HG03175 (cell line): ENCODE measurements at regions not wholly inside any gene's neighbourhood (a gene's known extent, or its start where the extent isn't known, plus 50 kb on each side); places are given as distances from the start of the nearest gene placed in this dataset.
A peak's percentile ranks its signal among the peaks of the same experiment; 100 is the strongest.
"Not testable (repeated sequence)": the region's sequence is repeated elsewhere in the genome, so short reads cannot be mapped to it uniquely, and the experiment has no call there.

Source experiments
- ATAC-seq: cut with Tn5 transposase; IDR thresholded peaks from one replicate; pipeline ENCODE4 v1.9.1; 2021; ENCODE audit warnings: mild to moderate bottlenecking, moderate library complexity; ENCODE audit not compliant: unreplicated experiment

DNA sequence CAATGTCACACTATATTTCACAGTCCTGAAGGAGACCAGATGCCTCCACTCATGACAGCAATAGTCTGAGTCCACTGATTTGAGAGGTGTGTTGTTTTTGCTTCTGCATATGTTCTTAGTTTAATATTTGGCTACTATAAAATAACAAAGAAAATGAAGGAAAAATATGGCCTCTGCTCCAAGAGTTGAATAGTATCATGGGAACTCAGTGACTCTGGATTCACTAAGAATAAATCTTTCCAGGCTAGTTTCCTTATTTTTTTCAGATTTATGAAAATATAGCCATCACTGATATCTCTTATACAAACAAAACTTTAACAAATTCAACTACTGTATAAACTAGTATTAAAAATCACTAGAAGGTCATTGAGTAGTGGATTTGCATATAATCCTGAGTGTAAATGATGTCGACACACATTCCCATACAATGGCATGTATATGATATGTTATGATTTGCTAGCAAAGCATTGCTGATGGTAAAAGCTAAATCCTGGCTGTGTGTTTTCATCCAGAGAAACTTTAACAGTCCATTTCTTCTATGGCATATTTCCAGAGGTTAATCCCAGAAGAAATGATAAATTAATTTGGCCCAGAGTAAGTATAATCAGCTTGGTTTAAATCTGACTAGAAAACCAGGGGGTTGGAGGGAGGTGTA lies 66.0 kb upstream of the VIPR2 start:
- no peak for ATAC-seq

DNA sequence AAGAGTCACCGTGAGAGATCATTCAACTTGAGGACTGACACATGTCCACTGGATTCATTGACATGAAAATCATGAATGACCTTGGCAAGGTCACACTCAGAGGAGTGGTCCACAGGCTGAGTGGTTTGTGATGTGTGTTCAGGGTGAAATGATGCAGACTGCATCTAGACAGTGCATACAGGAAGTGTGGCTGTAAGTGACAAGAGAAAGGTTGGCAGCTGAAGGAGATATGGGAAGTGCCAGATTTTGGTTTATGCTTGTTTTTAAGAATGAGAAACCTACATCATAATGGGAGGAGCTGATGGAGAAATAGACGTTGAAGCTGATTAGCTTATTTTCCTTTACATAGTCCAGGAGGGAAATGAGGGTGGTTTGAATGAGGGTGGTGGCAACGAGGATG lies 64.8 kb upstream of the VIPR2 start:
- no peak for ATAC-seq

DNA sequence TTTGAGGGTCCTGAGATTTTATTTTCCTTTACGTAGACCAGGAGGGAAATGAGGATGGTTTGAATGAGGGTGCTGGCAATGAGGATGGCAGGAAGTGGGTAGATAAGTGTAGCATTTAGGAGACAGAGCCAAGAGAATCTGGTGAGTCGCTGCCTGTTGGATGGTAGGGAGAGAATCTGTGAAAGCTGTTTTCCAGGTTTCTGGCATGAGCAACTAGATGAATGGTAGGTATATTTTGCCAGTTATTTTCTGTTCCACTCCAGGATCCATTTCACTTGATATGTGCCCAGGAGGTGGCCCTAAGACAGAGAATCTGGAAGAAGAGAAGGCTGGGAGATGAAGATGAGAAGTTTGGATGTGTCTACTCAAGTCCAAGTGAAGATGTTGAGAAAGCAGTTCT lies 63.3 kb upstream of the VIPR2 start:
- ATAC-seq: no peak

DNA sequence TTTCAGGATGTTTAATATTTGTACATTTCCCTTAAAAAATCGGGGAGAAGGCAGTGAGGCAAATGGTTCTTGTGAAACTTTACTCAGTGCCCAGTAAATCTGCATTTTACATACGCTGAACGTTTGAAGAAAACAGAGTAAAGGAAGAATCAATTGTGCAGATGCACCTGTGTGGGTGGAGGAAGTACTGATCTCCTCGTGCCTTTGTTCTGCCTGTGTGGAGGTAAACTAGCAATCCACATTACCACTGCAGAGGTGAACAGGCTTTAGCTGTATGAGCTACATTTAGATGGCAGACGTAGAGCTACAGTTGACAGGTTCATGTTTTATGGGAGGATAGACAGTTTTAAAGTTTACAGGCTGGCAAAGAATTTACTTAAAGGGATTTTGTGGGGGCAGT lies 62.7 kb upstream of the VIPR2 start:
- ATAC-seq: no peak

DNA sequence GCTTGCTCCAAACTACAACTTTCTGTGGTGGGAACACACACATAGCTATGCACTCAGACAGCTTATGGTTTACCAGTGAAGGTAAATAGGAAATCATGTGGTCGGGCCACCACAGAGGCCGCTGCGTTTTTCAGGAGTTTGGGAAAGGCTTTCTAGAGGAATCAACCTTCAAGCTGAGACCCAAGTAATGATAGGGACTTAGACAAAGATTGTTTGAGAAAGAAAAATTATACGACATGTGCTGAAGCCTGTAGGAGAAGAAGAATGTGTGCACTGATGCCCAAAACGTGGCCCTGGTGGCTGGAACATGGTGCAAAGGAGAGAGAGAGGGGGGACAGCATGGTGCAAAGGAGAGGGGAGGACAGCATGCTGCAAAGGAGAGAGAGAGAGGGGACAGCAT lies 61.2 kb upstream of the VIPR2 start:
- no peak for ATAC-seq

DNA sequence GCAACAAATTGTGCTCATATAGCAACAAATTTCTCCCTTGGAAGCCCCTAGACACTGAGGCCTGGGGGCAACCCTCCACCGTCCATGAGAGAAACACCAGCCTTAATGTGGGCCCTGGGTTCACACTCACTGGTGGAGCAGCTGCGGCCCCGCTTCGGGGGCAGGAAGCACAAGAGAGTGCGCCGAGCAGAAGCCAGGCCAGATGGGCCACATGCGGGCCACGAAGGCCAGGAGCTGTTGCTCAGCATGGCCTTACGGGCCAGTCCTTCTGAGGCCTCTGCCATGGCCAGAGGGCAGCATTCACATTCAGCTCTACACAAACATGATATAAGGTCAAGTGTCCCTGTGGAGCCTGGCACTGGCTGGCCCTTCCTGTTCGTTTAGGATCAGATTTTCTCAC lies 60.0 kb upstream of the VIPR2 start:
- no peak for ATAC-seq

DNA sequence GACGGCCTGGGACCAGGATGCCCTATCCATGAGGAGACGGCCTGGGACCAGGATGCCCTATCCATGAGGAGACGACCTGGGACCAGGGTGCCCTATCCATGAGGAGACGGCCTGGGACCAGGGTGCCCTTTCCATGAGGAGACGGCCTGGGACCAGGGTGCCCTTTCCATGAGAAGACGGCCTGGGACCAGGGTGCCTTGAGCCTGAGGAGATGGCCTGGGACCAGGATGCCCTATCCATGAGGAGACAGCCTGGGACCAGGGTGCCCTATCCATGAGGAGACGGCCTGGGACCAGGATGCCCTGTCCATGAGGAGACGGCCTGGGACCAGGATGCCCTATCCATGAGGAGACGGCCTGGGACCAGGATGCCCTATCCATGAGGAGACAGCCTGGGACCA lies 58.6 kb upstream of the VIPR2 start:
- not testable (repeated sequence) for ATAC-seq

DNA sequence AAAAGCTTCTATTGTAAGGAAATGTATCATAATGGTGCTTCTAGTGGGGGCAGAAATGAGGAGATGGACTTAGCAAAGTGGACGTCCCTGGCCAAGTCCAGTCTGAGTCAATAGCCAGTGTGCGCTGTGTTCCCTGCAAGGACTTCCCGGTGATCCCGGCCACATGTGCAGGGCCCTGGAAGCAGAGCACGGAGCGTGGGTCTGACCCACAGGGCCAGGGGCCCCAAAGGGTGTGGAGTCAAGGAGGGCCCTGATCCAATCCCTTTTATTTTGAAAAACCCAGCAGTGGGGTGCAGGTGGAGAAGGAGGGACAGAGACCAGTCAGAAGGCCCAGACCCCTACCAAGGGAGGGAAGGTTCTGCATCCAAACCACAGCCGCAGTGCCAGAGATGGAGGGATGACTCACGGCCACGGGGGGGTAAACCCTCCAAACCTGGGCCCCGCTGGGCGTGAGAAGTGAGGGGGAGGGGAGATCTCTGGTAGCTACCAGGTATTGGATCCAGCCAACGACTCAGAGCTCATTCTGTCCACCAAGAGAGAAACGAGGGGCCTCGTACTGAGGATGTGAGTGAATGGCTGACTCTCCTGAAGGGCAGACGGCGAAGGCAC lies 57.2 kb upstream of the VIPR2 start:
- no peak for ATAC-seq

DNA sequence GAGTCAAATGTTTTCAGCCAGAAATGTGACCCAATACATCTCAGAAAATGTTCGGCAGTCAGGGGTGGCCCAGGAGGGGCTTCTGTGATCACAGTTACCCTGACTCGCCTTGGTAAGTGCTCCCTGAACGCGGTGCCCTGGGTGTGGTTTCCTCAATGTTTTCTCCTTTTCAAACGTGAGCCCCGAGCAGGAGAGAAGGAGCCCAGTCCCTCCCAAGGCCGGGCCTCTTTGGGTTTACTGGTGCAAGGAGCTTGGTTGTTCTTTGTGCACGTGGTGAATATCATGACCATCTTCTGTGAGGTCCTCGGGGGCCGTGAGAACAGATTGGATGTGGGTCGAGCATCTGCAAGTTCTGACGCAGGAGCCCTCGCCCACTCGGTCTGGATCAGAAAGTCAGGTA lies 55.8 kb upstream of the VIPR2 start:
- ATAC-seq: no peak

DNA sequence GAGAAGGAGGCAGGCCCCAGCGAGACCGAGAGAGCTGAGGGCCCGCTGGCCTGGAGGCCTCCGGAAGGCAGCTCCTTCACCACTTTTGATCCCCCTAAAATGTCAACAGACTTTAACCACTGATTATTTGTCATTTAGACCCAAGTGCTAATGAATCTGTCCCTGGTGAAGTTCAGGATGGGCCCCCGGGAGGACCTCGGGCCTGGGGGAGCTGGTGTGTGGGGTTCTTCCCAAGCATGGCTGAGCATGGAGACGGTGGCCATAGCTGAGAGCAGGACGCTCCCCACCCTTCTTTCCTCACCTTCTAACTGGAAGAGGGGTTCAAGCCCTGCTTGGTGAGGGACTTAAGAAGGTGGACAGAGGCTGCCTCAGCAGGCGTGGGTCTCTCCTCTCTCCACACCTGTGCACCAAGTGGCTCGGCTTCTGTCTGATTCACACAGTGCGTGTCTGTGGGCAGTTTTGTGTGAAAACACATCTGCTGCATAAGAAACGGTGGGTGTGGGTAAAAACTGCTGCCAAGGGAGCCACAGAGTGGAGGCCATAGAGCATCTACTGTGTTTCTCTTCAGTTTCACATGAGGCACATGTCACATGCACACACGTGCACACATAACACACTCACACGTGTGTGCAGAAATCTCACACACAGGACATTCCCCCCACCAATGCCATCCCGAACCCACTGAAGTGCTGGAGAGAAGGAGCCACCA lies 53.5 kb upstream of the VIPR2 start:
- no peak for ATAC-seq

DNA sequence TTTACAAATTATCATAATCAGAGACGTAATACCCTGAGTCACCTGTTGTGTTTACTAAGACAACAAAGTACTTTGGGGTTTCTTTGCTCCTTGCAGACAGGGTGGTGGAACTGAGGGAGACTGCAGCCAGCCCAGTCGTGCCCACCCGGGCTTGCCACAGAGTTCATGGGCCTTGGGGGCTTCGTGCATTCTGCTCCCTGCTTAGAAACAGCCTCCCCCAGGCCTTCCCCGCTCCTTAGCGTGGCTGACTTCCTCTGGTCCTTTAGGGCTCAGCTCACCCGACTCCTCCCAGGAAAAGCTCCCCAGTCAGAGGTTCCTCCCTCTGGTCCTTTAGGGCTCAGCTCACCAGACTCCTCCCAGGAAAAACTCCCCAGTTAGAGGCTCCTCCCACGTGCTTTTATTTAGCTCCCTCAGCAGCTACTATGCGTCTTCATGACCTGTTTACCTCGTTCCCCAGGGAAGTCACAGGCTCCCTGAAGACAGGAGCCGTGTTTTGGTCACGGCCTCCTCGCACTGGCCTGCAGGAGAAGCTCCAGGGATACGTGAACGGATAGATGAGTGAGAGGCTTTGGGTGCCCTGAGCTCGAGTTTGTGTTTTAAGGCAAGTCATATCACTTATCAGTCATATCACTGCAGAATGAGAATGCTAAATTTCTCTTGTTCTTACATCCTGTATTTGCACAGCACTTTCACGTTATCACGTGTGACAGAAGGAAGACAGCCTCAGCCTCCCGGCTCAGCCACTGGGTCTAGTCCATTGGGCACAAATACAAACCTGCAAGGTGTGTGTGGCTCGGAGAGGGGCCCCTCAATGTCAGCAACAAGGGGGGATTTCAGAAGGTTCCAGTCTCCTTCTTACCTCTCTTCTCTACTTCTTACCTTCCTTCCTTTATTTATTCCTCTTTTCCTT lies 52.7 kb upstream of the VIPR2 start:
- ATAC-seq: peak; percentile 68

DNA sequence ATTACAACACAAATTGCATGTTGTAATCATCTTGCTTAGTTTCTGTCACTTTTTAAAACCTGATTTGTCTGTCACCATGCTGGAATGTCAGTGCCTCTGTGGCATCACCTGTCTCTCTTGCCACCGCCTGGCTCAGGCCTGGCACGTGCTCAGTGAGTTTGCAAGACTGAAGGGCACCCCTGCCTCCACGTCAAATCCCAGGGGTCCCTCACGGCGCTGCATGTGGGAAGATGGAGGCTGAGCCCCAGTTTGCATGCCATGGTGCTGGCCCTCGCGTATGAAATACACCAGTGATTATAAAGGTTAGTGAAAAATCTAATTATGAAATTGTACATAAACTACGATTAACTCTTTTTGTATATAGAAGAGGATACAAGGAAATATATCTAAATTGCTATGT lies 51.9 kb upstream of the VIPR2 start:
- ATAC-seq: no peak

DNA sequence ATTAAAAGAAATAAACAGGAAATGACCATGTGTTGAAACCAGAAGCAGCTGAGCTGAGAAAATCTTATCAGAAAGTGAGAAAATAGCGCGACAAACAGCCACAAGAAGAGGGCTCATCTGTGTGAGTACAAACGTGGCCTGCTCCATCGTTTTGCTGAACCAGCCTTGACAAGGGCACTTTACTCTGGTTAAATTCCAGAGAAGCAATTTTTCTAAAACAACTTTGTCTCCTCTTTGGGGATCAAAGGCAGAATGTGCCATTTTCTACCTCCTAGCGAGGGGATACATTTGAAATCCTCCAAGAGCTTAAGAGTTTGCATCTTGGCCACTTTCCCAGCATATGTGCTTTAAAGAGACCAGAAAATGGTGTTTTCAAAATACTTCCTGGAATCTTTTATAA lies 51.3 kb upstream of the VIPR2 start:
- ATAC-seq: no peak
